Common myeloid progenitor, CD34-positive (primary cell): ENCODE measurements at regions not wholly inside any gene's neighbourhood (a gene's known extent, or its start where the extent isn't known, plus 50 kb on each side); places are given as distances from the start of the nearest gene placed in this dataset.

ENCODE experiments used
- CTCF ChIA-PET: fragments of 350-600 bp; sonication (Branson Sonifier 250); formaldehyde crosslinking; loops from one replicate; lab custom pipeline; 2021; ENCODE audit warnings: antibody characterized with exemption; lab: Charles Lee
- POLR2A ChIA-PET: fragments of 350-600 bp; sonication (Branson Sonifier 250); formaldehyde crosslinking; loops from one replicate; lab custom pipeline; 2021; ENCODE audit warnings: antibody characterized with exemption; lab: Charles Lee
- DNase-seq, 3 donors: peaks; one replicate each; pipeline versions ENCODE4 v3.0.0 to v3.0.0-alpha.2; 2013
- H3K27ac ChIP-seq, 2 experiments: 1 replicate in 1 of 2; 2 replicates in 1 of 2; pipeline ENCODE4 v1.7.0; 2013; ENCODE audit warnings: inconsistent platforms in 2 of 2, low read length in 2 of 2, mild to moderate bottlenecking in 2 of 2, low read depth in 1 of 2, moderate library complexity in 1 of 2; ENCODE audit not compliant: severe bottlenecking in 2 of 2, insufficient read depth in 1 of 2, poor library complexity in 1 of 2
- H3K27me3 ChIP-seq, 5 experiments: replicated peaks in 2 of 5; 1 replicate in 3 of 5; 2 replicates in 2 of 5; pipeline versions ENCODE4 v1.6.1 to v1.7.0; 2013; ENCODE audit warnings: low read length in 4 of 5, mild to moderate bottlenecking in 2 of 5, moderate library complexity in 2 of 5, inconsistent platforms in 1 of 5; ENCODE audit not compliant: insufficient read depth in 5 of 5, control insufficient read depth in 4 of 5
- H3K36me3 ChIP-seq, 4 experiments: 1 replicate in 2 of 4; 2 replicates in 2 of 4; pipeline versions ENCODE4 v1.6.1 to v1.7.0; 2013; ENCODE audit warnings: low read length in 3 of 4, control low read depth in 1 of 4, mild to moderate bottlenecking in 1 of 4; ENCODE audit not compliant: control insufficient read depth in 4 of 4, insufficient read depth in 4 of 4
- H3K4me1 ChIP-seq, 4 experiments: 1 replicate in 3 of 4; 2 replicates in 1 of 4; pipeline versions ENCODE4 v1.6.1 to v1.7.1; 2013; ENCODE audit warnings: low read length in 3 of 4, mild to moderate bottlenecking in 3 of 4, control low read depth in 1 of 4, inconsistent platforms in 1 of 4, moderate library complexity in 1 of 4; ENCODE audit not compliant: control insufficient read depth in 4 of 4, insufficient read depth in 4 of 4; ENCODE audit errors: control extremely low read depth in 1 of 4
- H3K4me3 ChIP-seq, 7 experiments: 1 replicate in 4 of 7; 2 replicates in 3 of 7; pipeline versions ENCODE4 v1.5.1 to v1.7.0; 2013; ENCODE audit warnings: mild to moderate bottlenecking in 7 of 7, low read length in 6 of 7, moderate library complexity in 6 of 7, inconsistent platforms in 2 of 7, low read depth in 2 of 7, control low read depth in 1 of 7; ENCODE audit not compliant: insufficient read depth in 4 of 7, control insufficient read depth in 1 of 7; ENCODE audit errors: extremely low read depth in 1 of 7
- H3K9me3 ChIP-seq, 5 experiments: 1 replicate in 4 of 5; 2 replicates in 1 of 5; pipeline versions ENCODE4 v1.6.1 to v1.7.1; 2013; ENCODE audit warnings: low read length in 4 of 5, mild to moderate bottlenecking in 2 of 5, inconsistent platforms in 1 of 5, low read depth in 1 of 5, moderate library complexity in 1 of 5; ENCODE audit not compliant: control insufficient read depth in 4 of 5, insufficient read depth in 2 of 5; ENCODE audit errors: control extremely low read depth in 1 of 5
- WGBS: methylation state at CpG from one replicate; pipeline ENCODE4 v1.1.5; 2013; ENCODE audit not compliant: insufficient coverage; 5-methylcytosine and 5-hydroxymethylcytosine counted together

DNA sequence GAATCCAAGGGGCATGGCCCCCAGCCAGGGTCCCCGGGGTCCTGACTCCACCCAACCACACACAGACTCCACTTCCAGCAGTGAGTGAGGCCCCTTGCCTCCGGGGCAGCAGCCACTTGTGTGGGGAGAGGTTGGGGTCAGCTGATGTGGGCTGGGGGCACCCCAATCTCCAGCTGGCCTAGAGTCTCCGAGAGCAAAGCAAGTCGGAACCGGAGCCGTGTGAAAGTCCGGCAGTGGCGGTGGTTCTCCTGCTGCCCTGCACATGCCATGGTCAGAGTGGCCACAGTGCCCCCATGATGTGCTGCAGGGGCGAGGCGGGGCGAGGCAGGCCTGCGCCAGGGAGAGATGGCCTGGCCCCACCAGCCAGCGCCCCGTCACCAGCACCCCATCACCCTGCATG lies 74.6 kb downstream of the PDGFA start:
- Histone ChIP-seq H3K4me3 (no peak overlapping the region), H3K9me3 (peaks cover 0 to 3% (median 0%) of the 10 kb centered on the region in 5 experiments), H3K4me1 (no peaks in the 10 kb centered on the region), H3K36me3 (no peaks in the 10 kb centered on the region), H3K27ac (no peak overlapping the region), H3K27me3 (peaks cover 0 to 5% (median 0%) of the 10 kb centered on the region in 5 experiments)
- POLR2A ChIA-PET: no interaction called here
- no peak for DNase-seq
- 95% methylated on average over 12 of the region's 14 CpGs for WGBS
- CTCF ChIA-PET: no interaction called here

DNA sequence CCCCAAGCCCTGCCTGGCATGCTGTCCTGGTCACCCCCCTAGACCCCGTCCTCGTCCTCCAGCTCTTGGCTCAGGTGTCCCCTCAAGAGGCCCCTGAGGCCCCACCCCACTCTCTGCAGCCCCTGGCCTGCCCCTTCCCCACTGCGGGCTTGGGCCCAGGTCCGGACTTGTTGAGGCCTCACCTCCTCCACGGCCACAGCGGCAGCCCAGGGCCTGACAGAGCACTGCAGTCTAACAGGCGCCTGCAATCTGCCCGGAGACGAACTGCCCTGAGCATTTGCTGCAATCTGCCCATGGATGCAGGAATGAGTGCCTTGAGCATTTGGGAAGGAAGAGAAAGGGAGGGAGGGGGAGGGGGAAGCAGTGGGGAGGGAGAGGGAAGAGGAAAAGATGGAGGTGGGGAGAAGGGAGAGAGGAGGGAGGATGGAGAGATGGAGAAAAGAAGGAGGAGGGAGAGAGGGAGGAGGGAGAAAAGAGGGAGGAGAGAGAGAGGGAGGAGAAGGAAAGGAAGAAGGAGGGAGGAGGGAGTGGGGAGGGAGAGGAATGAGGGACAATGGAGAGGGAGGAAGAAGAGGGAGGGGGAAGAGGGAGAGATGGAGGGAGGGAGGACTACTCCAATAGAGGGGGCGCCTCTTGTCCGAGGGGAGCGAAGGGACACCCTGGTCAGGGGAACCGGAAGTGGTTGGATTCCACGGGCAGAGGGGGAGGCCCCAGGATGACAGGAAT lies 73.9 kb downstream of the PDGFA start:
- peaks cover 0 to 4% (median 4%) of the 10 kb centered on the region in 4 experiments for H3K4me1 ChIP-seq
- POLR2A ChIA-PET: no interaction called here
- 77% methylated on average over 9 of the region's 14 CpGs for WGBS

DNA sequence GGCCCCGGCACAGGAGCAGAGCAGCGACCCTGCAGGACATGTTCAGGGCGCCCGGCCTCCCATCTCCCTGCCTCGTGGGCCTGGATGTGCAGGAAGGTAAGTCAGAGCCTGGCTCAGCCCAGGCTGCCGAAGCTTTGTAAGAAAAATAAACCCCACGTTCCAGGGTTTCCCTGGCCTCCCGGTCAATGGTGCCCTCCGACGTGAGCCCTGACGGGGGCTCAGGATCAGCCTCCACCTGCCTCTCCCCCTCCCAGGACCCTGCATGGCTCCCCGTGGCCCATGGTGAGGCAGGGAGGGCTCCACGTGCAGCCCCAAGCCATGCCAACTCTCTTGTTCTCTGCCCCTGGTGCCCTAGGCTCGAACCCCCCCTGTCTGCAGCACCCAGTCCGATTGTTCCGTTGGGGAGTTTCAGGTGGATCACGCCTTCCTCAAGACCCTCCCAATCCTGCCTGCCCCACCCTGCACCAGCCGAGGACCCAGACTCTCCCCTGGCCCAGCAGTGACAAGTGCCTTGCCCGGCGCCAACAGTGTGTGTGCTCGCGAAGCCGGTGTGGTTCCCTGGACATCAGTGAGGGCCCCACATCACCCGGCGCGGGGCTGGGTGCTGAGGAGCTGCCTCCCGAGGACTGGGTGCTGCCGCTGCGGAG lies 73.2 kb downstream of the PDGFA start:
- Histone ChIP-seq H3K36me3 (no peaks in the 10 kb centered on the region), H3K27me3 (peaks cover 0 to 13% (median 5%) of the 10 kb centered on the region in 5 experiments), H3K27ac (no peak overlapping the region), H3K4me1 (peaks cover 0 to 10% (median 8%) of the 10 kb centered on the region in 4 experiments), H3K9me3 (peaks cover 0 to 3% (median 0%) of the 10 kb centered on the region in 5 experiments), H3K4me3 (no peak overlapping the region)
- DNase-seq: no peak
- ChIA-PET CTCF (interaction anchor here (1.4 to 1.7 kb wide), 2 partner anchors 8 to 12 kb away, joined by 4 to 5 read pairs; no protein-coding TSS in a partner anchor), POLR2A (no interaction called here)
- 90% methylated on average over 23 of the region's 29 CpGs for WGBS

More for the DNA sequence above, 73.9 kb downstream of the PDGFA start:
- H3K27me3 ChIP-seq: peaks cover 0 to 7% (median under 1%) of the 10 kb centered on the region in 5 experiments
- no peak for DNase-seq
- H3K4me3 ChIP-seq: no peak overlapping the region
- no peak overlapping the region for H3K27ac ChIP-seq
- CTCF ChIA-PET: no interaction called here
- no peaks in the 10 kb centered on the region for H3K36me3 ChIP-seq
- peaks cover 0 to 3% (median 0%) of the 10 kb centered on the region in 5 experiments for H3K9me3 ChIP-seq
